B cell (primary cell): ENCODE measurements at regions not wholly inside any gene's neighbourhood (a gene's known extent, or its start where the extent isn't known, plus 50 kb on each side); places are given as distances from the start of the nearest gene placed in this dataset.

ENCODE experiments used
- ATAC-seq: fragments of 200-7000 bp; cut with Tn5 transposase; one replicate; pipeline ENCODE4 v1.10.0; 2021; ENCODE audit warnings: low read depth, mild to moderate bottlenecking, moderate number of reproducible peaks, moderate library complexity
- CTCF ChIA-PET: fragments of 350-600 bp; sonication (Branson Sonifier 250); formaldehyde crosslinking; loops from one replicate; lab custom pipeline; 2021; ENCODE audit warnings: antibody characterized with exemption, inconsistent platforms; lab: Charles Lee
- POLR2A ChIA-PET: fragments of 350-600 bp; sonication (Branson Sonifier 250); formaldehyde crosslinking; loops from one replicate; lab custom pipeline; 2021; ENCODE audit warnings: antibody characterized with exemption; lab: Charles Lee
- DNase-seq: peaks from one replicate; pipeline ENCODE4 v3.0.0; 2013
- H2AFZ ChIP-seq: 2 replicates; pipeline ENCODE4 v1.6.1; 2012; ENCODE audit warnings: mild to moderate bottlenecking, low read depth, low read length; ENCODE audit not compliant: insufficient read depth, poor library complexity, severe bottlenecking
- H3K27ac ChIP-seq, 2 donors: 1 replicate in 1 of 2; 2 replicates in 1 of 2; pipeline ENCODE4 v1.5.1; 2012 to 2013; ENCODE audit warnings: low read length in 2 of 2, mild to moderate bottlenecking in 2 of 2, moderate library complexity in 1 of 2
- H3K27me3 ChIP-seq, 4 experiments: fragments of 200-600 bp in 1 of 4; sonication (generic) in 1 of 4; replicated peaks in 1 of 4; 1 replicate in 2 of 4; 2 replicates in 2 of 4; pipeline versions ENCODE4 v1.6.1 to v1.7.0; 2013 to 2016; ENCODE audit warnings: low read length in 3 of 4, mild to moderate bottlenecking in 2 of 4, mixed read lengths in 1 of 4, moderate library complexity in 1 of 4; ENCODE audit not compliant: insufficient read depth in 4 of 4, control insufficient read depth in 3 of 4; ENCODE audit errors: control extremely low read depth in 1 of 4
- H3K36me3 ChIP-seq, 2 experiments: replicated peaks in 1 of 2; 1 replicate in 1 of 2; 2 replicates in 1 of 2; pipeline versions ENCODE4 v1.6.1 to v1.7.1; 2013; ENCODE audit warnings: low read length in 1 of 2; ENCODE audit not compliant: insufficient read depth in 2 of 2, control insufficient read depth in 1 of 2; ENCODE audit errors: control extremely low read depth in 1 of 2, extremely low read depth in 1 of 2
- H3K4me1 ChIP-seq, 2 donors: fragments of 200-600 bp in 1 of 2; sonication (generic) in 1 of 2; 1 replicate in 1 of 2; 2 replicates in 1 of 2; pipeline versions ENCODE4 v1.5.1 to v1.6.1; 2013 to 2017; ENCODE audit warnings: low read length in 2 of 2; ENCODE audit not compliant: control insufficient read depth in 2 of 2, insufficient read depth in 2 of 2
- H3K4me2 ChIP-seq: replicated peaks from 2 replicates; pipeline ENCODE3; 2012; ENCODE audit warnings: mild to moderate bottlenecking, low read depth, low read length; ENCODE audit not compliant: poor library complexity, severe bottlenecking
- H3K4me3 ChIP-seq, 5 experiments: fragments of 200-600 bp in 1 of 5; sonication (generic) in 1 of 5; 1 replicate in 3 of 5; 2 replicates in 2 of 5; pipeline versions ENCODE4 v1.5.1 to v1.7.0; 2011 to 2016; ENCODE audit warnings: low read length in 4 of 5, mild to moderate bottlenecking in 4 of 5, low read depth in 2 of 5, control low read depth in 1 of 5, moderate library complexity in 1 of 5; ENCODE audit not compliant: insufficient read depth in 1 of 5; ENCODE audit errors: control extremely low read depth in 1 of 5, extremely low read depth in 1 of 5
- H3K79me2 ChIP-seq: fragments of 200-600 bp; sonication (generic); one replicate; pipeline ENCODE4 v1.6.0; 2016; ENCODE audit warnings: low read length; ENCODE audit not compliant: control insufficient read depth, insufficient read depth
- H3K9ac ChIP-seq: fragments of 200-600 bp; sonication (generic); 2 replicates; pipeline ENCODE4 v1.6.1; 2017; ENCODE audit warnings: mild to moderate bottlenecking, low read length, moderate library complexity
- H3K9me3 ChIP-seq, 3 donors: one replicate each; pipeline versions ENCODE4 v1.6.1 to v1.7.1; 2013; ENCODE audit warnings: low read length in 2 of 3; ENCODE audit not compliant: control insufficient read depth in 2 of 3, insufficient read depth in 1 of 3; ENCODE audit errors: control extremely low read depth in 1 of 3
- H4K20me1 ChIP-seq: 2 replicates; pipeline ENCODE4 v1.6.0; 2012; ENCODE audit warnings: mild to moderate bottlenecking, low read length; ENCODE audit not compliant: insufficient read depth, control insufficient read depth, poor library complexity, severe bottlenecking
- H3K27ac Mint-ChIP-seq: one replicate; pipeline ENCODE4 v1.8.0; 2021; ENCODE audit warnings: mixed read lengths
- H3K27me3 Mint-ChIP-seq: one replicate; pipeline ENCODE4 v1.8.0; 2021; ENCODE audit warnings: mixed read lengths
- H3K4me1 Mint-ChIP-seq: one replicate; pipeline ENCODE4 v1.8.0; 2021; ENCODE audit warnings: mixed read lengths
- H3K4me3 Mint-ChIP-seq: one replicate; pipeline ENCODE4 v1.8.0; 2021; ENCODE audit warnings: mixed read lengths
- H3K9me3 Mint-ChIP-seq: one replicate; pipeline ENCODE4 v1.8.0; 2022; ENCODE audit warnings: mixed read lengths; ENCODE audit not compliant: insufficient read depth
- EZH2 ChIP-seq: IDR thresholded peaks from 2 replicates; pipeline ENCODE4 v1.6.1; 2012; ENCODE audit warnings: borderline replicate concordance, low read depth, mild to moderate bottlenecking, moderate library complexity, low read length; ENCODE audit not compliant: insufficient read depth, poor library complexity, severe bottlenecking
- WGBS: methylation state at CpG from one replicate; pipeline ENCODE4 v1.1.5; 2013; ENCODE audit warnings: missing lambda C conversion rate; ENCODE audit not compliant: insufficient coverage; 5-methylcytosine and 5-hydroxymethylcytosine counted together
- intact Hi-C: fragments of 100-400 bp; cut with micrococcal nuclease; formaldehyde crosslinking; loops from one replicate; pipeline ENCODE4 v1.10.0; 2022
- TF ChIP-seq, protein P1 (sequence below): fragments of 200-600 bp; IDR thresholded peaks from one replicate; pipeline ENCODE4 v1.8.0; 2022; ENCODE audit warnings: antibody characterized with exemption, mild to moderate bottlenecking

DNA sequence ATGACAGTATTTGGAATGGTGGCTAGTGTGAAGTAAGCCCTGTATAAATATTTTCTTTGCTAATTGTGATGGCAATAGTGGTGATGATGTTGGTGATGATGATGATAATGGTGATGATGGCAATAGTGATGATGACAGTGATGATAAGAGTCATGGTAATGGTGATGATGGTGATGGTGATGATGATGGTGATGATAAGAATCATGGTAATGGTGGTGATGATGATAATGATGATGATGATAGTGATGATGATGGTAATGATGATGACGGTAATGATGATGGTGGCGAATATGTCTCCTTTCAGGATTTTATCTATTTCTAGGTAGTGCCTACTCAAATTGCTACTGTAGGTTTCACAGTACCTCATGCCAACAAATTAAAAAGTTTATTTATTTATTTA, 205.4 kb downstream of the GALR1 start:
- no peaks in the 10 kb centered on the region for H4K20me1 ChIP-seq
- intact Hi-C loops, result no loop called here
- Mint-ChIP-seq H3K4me3 (no peak overlapping the region), H3K9me3 (no peaks in the 10 kb centered on the region), H3K4me1 (no peaks in the 10 kb centered on the region), H3K27me3 (peaks cover 13% of the 10 kb centered on the region), H3K27ac (no peak overlapping the region)
- H2AFZ ChIP-seq, result no peak overlapping the region
- no peak overlapping the region for H3K4me2 ChIP-seq
- no peak for ATAC-seq
- no peaks in the 10 kb centered on the region for H3K36me3 ChIP-seq
- ChIA-PET CTCF (no interaction called here), POLR2A (no interaction called here)
- H3K27me3 ChIP-seq, result peaks cover 0 to 2% (median 0%) of the 10 kb centered on the region in 4 experiments
- H3K4me3 ChIP-seq, result no peak overlapping the region
- TF ChIP-seq, protein P1, sequence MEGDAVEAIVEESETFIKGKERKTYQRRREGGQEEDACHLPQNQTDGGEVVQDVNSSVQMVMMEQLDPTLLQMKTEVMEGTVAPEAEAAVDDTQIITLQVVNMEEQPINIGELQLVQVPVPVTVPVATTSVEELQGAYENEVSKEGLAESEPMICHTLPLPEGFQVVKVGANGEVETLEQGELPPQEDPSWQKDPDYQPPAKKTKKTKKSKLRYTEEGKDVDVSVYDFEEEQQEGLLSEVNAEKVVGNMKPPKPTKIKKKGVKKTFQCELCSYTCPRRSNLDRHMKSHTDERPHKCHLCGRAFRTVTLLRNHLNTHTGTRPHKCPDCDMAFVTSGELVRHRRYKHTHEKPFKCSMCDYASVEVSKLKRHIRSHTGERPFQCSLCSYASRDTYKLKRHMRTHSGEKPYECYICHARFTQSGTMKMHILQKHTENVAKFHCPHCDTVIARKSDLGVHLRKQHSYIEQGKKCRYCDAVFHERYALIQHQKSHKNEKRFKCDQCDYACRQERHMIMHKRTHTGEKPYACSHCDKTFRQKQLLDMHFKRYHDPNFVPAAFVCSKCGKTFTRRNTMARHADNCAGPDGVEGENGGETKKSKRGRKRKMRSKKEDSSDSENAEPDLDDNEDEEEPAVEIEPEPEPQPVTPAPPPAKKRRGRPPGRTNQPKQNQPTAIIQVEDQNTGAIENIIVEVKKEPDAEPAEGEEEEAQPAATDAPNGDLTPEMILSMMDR, result no peak
- no peak for TF ChIP-seq EZH2
- DNase-seq, result no peak
- no peaks in the 10 kb centered on the region for H3K79me2 ChIP-seq
- H3K4me1 ChIP-seq, result no peaks in the 10 kb centered on the region
- no CpG with 5 or more reads among the region's 2 CpGs for WGBS
- H3K9me3 ChIP-seq, result no peaks in the 10 kb centered on the region
- H3K27ac ChIP-seq, result no peak overlapping the region
- H3K9ac ChIP-seq, result no peak overlapping the region

DNA sequence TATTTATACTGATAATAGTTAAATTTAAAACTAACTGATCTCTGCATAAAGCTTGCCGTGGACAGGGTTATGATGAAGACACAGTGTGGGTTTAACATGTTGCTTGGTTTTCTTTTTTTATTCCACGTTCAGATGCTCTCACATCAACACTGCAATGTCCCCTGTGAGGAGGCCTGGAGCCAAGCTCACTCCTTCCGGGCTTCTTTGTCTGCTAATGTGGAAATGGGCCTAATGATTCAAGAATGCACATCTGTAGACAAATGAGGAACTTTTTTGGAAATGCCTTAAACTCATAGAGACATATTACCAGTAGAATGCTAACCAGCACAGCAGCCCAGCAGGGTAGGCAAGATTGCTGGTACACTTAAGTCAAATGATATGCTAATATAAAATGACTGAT, 208.0 kb downstream of the GALR1 start:
- Mint-ChIP-seq H3K4me1 (no peaks in the 10 kb centered on the region), H3K4me3 (no peak overlapping the region), H3K9me3 (no peaks in the 10 kb centered on the region), H3K27me3 (peaks cover 14% of the 10 kb centered on the region), H3K27ac (no peak overlapping the region)
- no peak for DNase-seq
- Histone ChIP-seq H3K4me3 (no peak overlapping the region), H3K4me1 (no peaks in the 10 kb centered on the region), H3K9me3 (no peaks in the 10 kb centered on the region), H3K36me3 (no peaks in the 10 kb centered on the region), H3K9ac (no peak overlapping the region), H4K20me1 (no peaks in the 10 kb centered on the region), H3K27me3 (peaks cover 0 to 2% (median 0%) of the 10 kb centered on the region in 4 experiments), H3K4me2 (no peak overlapping the region), H3K79me2 (no peaks in the 10 kb centered on the region), H2AFZ (no peak overlapping the region), H3K27ac (no peak overlapping the region)
- TF ChIP-seq, protein P1, result no peak
- no peak for TF ChIP-seq EZH2
- ATAC-seq, result no peak
- intact Hi-C loops, result no loop called here
- CTCF ChIA-PET, result interaction anchor here (0.5 kb wide), 1 partner anchor 50 kb away, joined by 3 read pairs; no protein-coding TSS in a partner anchor
- no CpG with 5 or more reads among the region's 3 CpGs for WGBS
- POLR2A ChIA-PET, result no interaction called here
